ENCODE measurements at regions not wholly inside any gene's neighbourhood (a gene's known extent, or its start where the extent isn't known, plus 50 kb on each side); places are given as distances from the start of the nearest gene placed in this dataset.

GRCh38 chr5:56361398-56361797 is 128.3 kb upstream of the ANKRD55 start:
- DNase-seq (ENCODE audit: low read depth in 4 of 4, low spot score in 3 of 4), result no peak

DNA sequence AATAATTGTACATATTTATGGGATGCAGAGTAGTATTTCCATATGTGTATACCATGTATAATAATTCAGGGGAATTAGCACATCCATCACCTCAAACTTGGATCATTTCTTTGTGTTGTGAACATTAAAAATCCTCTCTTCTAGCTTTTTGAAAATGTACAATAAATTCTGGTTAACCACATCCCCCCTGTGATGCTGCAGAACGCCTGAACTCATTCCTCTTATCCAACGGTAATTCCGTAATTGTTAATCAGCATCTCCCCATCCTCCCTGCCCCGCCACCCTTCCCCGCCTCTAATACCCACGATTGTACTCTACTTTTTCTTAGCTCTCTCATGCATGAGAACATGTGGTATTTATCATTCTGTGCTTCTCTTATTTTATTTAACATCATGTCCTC is 127.7 kb upstream of the ANKRD55 start:
- DNase-seq (ENCODE audit: low read depth in 4 of 4, low spot score in 3 of 4), result no peak

DNA sequence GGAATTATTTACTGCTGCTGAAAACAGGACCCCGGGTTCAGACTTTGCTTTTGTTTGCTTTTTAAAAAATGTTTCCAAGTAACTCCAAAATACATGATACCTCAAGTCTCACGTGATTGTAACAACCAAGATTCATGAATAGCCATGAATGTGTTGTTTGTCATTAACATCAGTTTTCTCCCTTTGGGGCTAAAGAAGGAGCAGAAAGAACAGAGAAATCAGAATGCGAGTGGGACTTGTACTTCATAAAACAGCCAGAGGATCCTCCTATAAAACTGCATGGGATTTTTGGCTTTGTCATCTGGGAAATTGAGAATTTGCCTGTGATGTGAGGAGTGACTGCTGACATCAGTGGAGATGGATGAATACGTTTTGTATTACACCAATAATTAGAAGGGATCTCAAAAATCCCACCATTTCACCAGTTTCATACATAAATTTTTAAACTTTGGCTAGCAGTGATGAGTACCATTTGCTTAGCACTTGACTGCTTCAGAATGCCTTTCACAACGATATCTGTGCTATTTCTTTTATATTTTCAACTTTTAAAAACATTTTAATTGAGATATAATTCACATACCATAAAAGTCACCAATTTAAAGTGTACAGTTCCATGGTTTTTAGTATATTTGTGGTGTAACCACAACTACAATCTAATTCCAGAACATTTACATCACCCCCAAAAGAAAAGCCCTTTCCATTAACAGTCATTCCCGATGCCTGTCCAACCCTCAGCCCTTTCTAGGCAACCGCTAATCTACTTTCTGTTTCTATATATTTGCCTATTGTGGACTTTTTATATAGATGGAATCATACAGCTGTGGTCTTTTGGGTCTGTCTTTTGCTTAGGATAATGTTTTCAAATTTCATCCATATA is 126.9 kb upstream of the ANKRD55 start:
- peak in 1 of 4 donors; percentile 20 for DNase-seq (ENCODE audit: low read depth in 4 of 4, low spot score in 3 of 4)

DNA sequence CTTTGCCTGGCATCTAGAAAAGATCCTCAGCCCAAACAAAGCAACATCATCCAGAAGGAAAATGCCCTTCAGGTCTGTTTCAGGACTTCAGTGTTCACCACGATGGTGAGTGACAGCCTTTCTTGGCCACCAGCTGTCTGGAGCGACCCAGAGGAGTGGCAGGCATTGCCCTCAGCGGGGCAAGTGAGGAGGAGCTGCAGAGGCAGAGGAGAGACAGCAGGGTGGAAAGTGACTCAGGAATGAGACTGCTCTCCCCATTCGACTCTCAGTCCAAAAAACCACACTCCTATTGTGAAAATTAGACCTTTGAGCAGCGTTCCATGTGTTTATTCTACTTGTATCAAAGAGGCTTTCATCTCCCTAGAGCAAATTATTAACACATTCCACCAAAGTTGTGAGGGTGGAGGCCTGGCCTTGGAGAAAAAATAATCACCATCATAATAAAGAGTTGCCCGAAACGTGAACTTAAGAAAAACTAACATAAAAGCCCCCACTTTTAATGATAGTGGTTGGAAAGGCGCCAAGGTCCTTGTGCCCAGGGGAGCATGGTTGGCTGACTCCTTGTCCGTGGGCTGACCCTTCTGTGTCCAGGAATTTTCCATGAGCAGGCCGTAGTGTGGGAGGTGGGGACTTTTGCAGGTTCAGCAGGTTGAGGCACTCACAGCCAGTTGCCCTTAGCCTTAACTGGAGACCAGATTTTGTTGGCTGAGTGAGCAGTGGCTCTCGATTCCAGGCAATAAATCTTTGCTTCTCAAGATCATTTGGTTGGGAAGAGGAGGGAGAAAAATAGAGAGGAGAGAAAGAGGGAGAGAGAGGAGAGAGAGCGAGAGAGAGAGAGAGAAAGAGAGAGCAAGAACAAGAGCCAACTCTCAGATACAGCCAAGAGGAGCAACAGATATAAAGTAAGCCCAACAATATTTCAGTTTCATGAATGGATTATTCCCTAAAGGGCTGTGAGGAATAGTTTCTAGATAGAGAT is 125.9 kb upstream of the ANKRD55 start:
- DNase-seq (ENCODE audit: low read depth in 4 of 4, low spot score in 3 of 4), result peak; percentile 75 to 88 (median 83)

GRCh38 chr5:56358046-56358445 is 124.9 kb upstream of the ANKRD55 start:
- no peak for DNase-seq (ENCODE audit: low read depth in 4 of 4, low spot score in 3 of 4)

DNA sequence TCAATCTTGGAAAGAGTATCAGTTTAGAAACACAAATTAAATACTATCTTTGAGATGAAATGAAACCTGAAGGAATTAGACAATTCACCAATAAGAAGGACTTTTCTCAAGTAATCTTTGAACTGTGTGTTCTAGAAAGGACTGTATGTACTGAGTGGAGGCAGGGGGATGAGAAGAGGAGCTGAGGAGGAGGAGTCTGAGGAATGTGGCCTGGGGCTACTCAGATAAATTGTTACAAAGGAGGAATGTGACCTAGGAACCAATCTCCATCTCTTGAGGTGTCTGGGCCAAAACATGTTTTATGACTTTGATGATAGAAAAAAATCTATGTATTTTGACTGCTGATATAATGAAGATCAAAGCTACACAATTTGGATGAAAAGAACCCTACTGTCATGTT is 124.3 kb upstream of the ANKRD55 start:
- no peak for DNase-seq (ENCODE audit: low read depth in 4 of 4, low spot score in 3 of 4)

GRCh38 chr5:56356836-56357160 is 123.7 kb upstream of the ANKRD55 start:
- DNase-seq (ENCODE audit: low read depth in 4 of 4, low spot score in 3 of 4), result no peak

DNA sequence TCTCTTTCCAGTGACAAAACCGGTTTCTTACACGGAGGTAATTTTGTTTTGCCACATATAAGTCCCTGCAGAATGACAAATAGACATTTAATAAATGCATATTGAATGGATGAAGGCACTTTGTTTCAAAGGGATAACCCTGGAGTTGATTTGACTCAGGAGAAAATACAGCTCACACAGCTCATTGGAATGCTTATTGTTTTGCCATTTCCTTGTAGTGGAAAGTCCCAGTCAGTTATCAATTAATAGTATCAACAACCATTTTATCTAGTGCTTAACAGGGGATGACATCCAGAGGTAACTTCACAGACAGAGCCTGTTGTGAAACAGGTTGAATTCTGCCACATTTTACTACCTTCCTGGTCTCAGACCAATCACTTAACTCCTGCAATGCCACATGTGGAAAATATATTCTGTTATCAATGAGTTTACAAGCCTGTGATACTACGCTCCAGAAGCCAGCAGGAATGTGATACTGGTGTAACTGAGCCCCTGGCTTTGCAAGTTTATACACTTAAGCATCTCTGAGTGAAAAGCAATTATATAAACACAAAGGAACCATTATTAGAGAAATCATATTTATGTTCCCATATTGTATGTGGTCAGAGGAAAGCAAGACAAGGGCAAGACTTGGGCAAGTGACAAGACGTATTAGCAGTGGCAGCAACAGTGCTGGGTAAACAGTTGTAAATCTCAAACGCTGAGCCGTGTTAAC is 123.1 kb upstream of the ANKRD55 start:
- peak in 1 of 4 donors; percentile 28 for DNase-seq (ENCODE audit: low read depth in 4 of 4, low spot score in 3 of 4)

DNA sequence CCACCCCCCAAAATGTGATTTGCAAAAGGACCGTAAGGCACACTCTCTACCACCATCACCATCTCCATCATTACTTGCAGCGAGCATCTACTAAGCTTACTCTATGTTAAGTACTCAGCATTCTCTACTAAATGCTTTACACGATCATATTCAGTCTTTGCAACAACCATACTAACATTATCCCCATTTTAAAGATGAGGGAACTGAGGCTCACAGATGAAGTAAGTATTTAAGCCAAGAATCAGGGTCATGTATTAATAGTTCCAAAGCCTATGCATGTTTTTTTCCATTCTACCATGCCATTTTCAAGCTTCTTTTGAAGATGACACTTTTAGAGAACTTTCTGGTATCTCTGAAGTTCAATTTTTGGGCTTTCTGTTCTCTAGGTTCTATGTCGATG is 121.7 kb upstream of the ANKRD55 start:
- DNase-seq (ENCODE audit: low read depth in 4 of 4, low spot score in 3 of 4), result no peak

DNA sequence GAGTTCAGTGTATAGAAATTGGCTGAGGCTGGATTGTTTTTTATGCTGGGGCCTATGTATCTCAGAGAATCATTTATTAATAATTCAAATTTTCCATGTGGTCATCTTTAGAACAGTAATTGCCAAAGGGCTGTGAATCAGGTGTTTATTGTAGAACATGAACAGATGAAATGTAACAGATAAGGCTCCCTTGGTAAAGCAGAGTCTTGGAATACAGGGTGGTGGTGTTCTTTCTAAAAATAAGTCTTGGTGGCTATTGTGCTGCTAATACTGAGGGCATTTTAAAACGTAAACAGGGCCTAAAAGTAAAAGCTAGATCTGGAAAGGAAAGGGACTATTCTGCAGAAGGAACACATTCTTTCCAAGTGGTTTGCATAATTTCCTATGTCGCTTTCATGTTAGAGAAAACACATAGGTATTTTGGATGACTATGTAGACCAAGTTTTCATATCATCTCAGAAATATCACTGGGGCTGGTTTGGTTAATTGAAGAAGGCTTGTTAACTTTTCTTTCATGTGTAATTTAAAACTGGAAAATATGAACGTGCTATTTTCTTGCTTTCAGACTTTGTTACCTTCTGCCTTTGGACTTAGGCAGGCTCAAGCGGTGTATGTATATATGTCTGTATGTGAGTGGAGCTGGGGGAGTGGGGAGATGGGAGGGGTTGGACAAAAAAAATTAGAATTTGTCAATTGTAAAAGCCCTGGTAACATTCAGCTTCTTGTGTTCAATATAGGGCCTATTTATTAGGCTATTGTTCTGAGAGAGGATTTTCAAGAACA is 119.9 kb upstream of the ANKRD55 start:
- no peak for DNase-seq (ENCODE audit: low read depth in 4 of 4, low spot score in 3 of 4)

GRCh38 chr5:56350597-56351170 is 117.6 kb upstream of the ANKRD55 start:
- no peak for DNase-seq (ENCODE audit: low read depth in 4 of 4, low spot score in 3 of 4)

GRCh38 chr5:56350011-56350596 is 117.0 kb upstream of the ANKRD55 start:
- DNase-seq (ENCODE audit: low read depth in 4 of 4, low spot score in 3 of 4), result no peak

- no peak for DNase-seq (ENCODE audit: low read depth in 4 of 4, low spot score in 3 of 4)
Observed at GRCh38 chr5:56349461-56349860, 116.3 kb upstream of the ANKRD55 start.

DNA sequence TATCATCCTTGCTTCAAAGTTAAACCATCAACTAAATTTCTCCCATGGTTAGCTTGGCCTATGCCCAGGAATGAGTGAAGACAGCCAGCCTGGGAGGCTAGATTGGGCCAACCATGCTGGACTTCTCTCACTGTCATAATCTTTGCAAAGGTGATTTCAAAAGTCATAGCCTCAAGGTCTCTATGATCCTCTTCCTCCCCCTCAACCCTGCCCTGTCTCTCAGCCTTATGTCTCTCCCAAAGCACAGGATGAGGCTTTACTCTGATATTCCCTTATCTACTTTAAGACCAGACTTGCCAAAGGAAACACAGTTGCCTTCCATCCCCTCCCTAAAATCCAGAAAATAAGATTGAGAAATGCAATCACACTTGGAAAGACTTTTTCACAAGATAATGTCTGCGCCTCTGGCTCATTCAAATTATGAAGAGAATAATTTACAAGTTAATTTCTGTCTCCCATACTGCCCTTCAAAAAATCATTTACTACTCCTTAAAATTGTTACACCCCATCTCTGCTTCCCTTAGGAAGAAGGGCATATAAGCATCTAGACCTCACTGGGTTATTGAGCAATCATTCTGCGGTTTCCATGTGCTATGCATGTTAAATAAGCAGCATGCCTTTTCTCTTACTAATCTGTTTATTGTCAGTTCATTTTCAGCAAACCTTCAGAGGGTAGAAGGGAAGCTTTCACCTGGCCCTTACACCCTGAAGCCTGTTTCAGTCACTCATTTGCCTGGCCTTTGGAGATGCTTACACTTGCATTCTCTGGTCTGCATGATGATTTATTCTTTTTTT is 113.8 kb upstream of the ANKRD55 start:
- DNase-seq (ENCODE audit: low read depth in 4 of 4, low spot score in 3 of 4), result no peak

- DNase-seq (ENCODE audit: low read depth in 4 of 4, low spot score in 3 of 4), result no peak
Observed at GRCh38 chr5:56346044-56346710, 113.0 kb upstream of the ANKRD55 start.

GRCh38 chr5:56345352-56345751 is 112.2 kb upstream of the ANKRD55 start:
- DNase-seq (ENCODE audit: low read depth in 4 of 4, low spot score in 3 of 4), result no peak

GRCh38 chr5:56344594-56344993 is 111.5 kb upstream of the ANKRD55 start:
- no peak for DNase-seq (ENCODE audit: low read depth in 4 of 4, low spot score in 3 of 4)

DNA sequence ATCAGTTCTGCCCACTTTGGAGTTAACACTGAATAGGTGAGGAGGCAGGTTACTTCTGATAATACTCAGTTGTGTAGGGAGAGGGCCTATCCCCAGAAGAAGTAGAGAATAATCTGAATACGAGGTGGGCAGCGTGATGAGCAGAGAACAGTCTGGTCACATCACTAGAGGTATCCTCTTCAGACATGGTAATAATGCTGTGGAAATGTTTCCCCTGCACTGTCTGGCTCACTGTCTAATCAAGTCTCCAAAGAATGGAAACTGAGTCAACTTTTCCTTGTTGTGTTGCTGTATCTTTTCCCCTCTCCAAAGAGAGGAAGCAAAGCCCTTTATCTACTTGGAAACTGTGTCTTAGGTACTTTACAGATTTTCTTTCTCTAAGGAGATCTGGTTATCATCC is 110.9 kb upstream of the ANKRD55 start:
- no peak for DNase-seq (ENCODE audit: low read depth in 4 of 4, low spot score in 3 of 4)

Measured in left renal pelvis (tissue), 4 donors.